Activated CD8-positive, alpha-beta T cell treated with anti-CD3 and anti-CD28 coated beads for 36 hours (primary cell): ENCODE measurements at regions not wholly inside any gene's neighbourhood (a gene's known extent, or its start where the extent isn't known, plus 50 kb on each side); places are given as distances from the start of the nearest gene placed in this dataset.

Experiments
- ATAC-seq: fragments of 200-7000 bp; cut with Tn5 transposase; one replicate; pipeline ENCODE4 v1.10.0; 2021; ENCODE audit warnings: mild to moderate bottlenecking, moderate library complexity
- CTCF ChIA-PET: fragments of 350-600 bp; sonication (Branson Sonifier 250); formaldehyde crosslinking; loops from one replicate; lab custom pipeline; 2021; ENCODE audit warnings: antibody characterized with exemption; lab: Charles Lee
- POLR2A ChIA-PET: fragments of 350-600 bp; sonication (Branson Sonifier 250); formaldehyde crosslinking; loops from one replicate; lab custom pipeline; 2021; ENCODE audit warnings: antibody characterized with exemption; lab: Charles Lee
- DNase-seq: peaks from one replicate; pipeline ENCODE4 v3.0.0-alpha.2; 2020
- H3K27ac Mint-ChIP-seq: one replicate; pipeline ENCODE4 v1.8.0; 2021; ENCODE audit warnings: mild to moderate bottlenecking, mixed read lengths
- H3K27me3 Mint-ChIP-seq: one replicate; pipeline ENCODE4 v1.8.0; 2021; ENCODE audit warnings: mixed read lengths
- H3K36me3 Mint-ChIP-seq: one replicate; pipeline ENCODE4 v1.8.0; 2021; ENCODE audit warnings: low read depth, mixed read lengths
- H3K4me1 Mint-ChIP-seq: one replicate; pipeline ENCODE4 v1.8.0; 2021; ENCODE audit warnings: low read depth, mixed read lengths
- H3K4me3 Mint-ChIP-seq: one replicate; pipeline ENCODE4 v1.8.0; 2021; ENCODE audit warnings: mild to moderate bottlenecking, moderate library complexity, mixed read lengths
- H3K9me3 Mint-ChIP-seq: one replicate; pipeline ENCODE4 v1.8.0; 2021; ENCODE audit warnings: mixed read lengths
- intact Hi-C: fragments of 100-400 bp; cut with micrococcal nuclease; formaldehyde crosslinking; loops from one replicate; pipeline ENCODE4 v1.10.0; 2022
- TF ChIP-seq, protein P1 (sequence below): fragments of 200-600 bp; IDR thresholded peaks from one replicate; pipeline ENCODE4 v1.8.0; 2022; ENCODE audit warnings: antibody characterized with exemption, mild to moderate bottlenecking

DNA sequence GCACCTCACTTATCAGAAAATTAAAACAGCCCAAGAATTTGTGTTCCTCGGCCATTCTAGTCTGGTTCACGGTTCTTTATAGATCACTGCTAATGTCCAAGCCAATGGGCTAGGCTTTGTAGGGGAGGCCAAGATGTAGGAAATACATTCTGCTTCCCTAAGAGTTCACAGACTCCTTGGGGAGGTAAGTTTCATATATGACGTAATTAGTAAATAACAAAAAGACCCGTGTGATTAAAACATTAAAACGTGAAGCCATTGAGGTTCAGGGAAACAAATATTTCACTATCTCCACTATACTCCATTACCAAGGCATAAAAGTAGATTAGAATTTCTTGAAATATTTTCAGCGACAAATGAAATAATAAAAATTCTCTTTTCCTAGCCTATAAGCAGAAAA is 272.5 kb upstream of the KLHL29 start:
- H3K4me3 Mint-ChIP-seq: no peak overlapping the region
- H3K9me3 Mint-ChIP-seq: peaks cover 4% of the 10 kb centered on the region
- no peak for DNase-seq
- peaks cover 2% of the 10 kb centered on the region for H3K27me3 Mint-ChIP-seq
- ChIA-PET CTCF (no interaction called here), POLR2A (no interaction called here)
- H3K27ac Mint-ChIP-seq: no peak overlapping the region
- intact Hi-C loops: no loop called here
- no peaks in the 10 kb centered on the region for H3K36me3 Mint-ChIP-seq
- no peak for ATAC-seq
- TF ChIP-seq, protein P1, sequence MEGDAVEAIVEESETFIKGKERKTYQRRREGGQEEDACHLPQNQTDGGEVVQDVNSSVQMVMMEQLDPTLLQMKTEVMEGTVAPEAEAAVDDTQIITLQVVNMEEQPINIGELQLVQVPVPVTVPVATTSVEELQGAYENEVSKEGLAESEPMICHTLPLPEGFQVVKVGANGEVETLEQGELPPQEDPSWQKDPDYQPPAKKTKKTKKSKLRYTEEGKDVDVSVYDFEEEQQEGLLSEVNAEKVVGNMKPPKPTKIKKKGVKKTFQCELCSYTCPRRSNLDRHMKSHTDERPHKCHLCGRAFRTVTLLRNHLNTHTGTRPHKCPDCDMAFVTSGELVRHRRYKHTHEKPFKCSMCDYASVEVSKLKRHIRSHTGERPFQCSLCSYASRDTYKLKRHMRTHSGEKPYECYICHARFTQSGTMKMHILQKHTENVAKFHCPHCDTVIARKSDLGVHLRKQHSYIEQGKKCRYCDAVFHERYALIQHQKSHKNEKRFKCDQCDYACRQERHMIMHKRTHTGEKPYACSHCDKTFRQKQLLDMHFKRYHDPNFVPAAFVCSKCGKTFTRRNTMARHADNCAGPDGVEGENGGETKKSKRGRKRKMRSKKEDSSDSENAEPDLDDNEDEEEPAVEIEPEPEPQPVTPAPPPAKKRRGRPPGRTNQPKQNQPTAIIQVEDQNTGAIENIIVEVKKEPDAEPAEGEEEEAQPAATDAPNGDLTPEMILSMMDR: no peak
- no peaks in the 10 kb centered on the region for H3K4me1 Mint-ChIP-seq

DNA sequence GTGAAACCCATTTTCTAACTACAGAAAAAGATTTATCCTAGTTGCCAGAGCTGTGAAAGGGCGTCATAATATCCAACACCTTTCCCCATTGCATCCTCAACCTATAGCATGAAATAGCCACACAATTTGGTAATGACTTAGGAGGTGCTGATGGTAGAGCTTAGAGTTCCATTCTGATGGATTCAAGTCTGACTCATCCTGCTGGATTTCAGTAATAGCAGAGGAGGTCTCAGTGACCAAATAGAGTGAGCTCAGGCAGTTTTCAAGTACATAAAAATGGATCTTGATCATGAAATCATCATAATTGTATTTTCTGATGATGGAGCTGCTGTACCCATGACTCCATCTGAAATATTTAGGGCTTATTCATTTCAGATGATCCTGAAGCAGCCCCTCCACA is 270.7 kb upstream of the KLHL29 start:
- ChIA-PET CTCF (no interaction called here), POLR2A (no interaction called here)
- intact Hi-C loops: no loop called here
- H3K4me1 Mint-ChIP-seq: no peaks in the 10 kb centered on the region
- TF ChIP-seq, protein P1: no peak
- peaks cover 2% of the 10 kb centered on the region for H3K27me3 Mint-ChIP-seq
- ATAC-seq (no peak), DNase-seq (no peak)
- H3K4me3 Mint-ChIP-seq: no peak overlapping the region
- H3K27ac Mint-ChIP-seq: no peak overlapping the region
- peaks cover 3% of the 10 kb centered on the region for H3K9me3 Mint-ChIP-seq
- no peaks in the 10 kb centered on the region for H3K36me3 Mint-ChIP-seq

DNA sequence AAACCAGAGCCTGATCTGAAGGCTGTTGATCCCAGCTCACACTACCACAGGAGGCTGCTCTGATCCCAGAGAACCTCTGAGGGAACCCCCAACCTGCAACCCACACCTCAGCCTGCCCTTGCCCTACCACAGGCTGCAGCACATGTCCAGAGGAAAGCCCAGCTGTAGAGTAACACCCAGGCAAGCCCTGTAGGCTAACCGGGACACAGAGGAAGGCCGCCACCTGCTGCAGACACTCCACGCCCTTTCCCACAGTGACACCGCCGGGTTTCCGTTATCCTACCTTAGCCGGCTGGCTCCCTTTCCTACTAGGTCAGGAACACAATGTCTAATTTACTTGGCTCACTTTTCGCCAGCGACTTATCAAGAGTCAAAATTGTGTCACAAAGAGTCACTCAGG is 266.7 kb upstream of the KLHL29 start:
- ChIA-PET CTCF (no interaction called here), POLR2A (no interaction called here)
- TF ChIP-seq, protein P1: no peak
- H3K9me3 Mint-ChIP-seq: no peaks in the 10 kb centered on the region
- intact Hi-C loops: no loop called here
- DNase-seq (no peak), ATAC-seq (no peak)
- no peak overlapping the region for H3K27ac Mint-ChIP-seq
- no peaks in the 10 kb centered on the region for H3K4me1 Mint-ChIP-seq
- H3K27me3 Mint-ChIP-seq: no peaks in the 10 kb centered on the region
- H3K4me3 Mint-ChIP-seq: no peak overlapping the region
- no peaks in the 10 kb centered on the region for H3K36me3 Mint-ChIP-seq

DNA sequence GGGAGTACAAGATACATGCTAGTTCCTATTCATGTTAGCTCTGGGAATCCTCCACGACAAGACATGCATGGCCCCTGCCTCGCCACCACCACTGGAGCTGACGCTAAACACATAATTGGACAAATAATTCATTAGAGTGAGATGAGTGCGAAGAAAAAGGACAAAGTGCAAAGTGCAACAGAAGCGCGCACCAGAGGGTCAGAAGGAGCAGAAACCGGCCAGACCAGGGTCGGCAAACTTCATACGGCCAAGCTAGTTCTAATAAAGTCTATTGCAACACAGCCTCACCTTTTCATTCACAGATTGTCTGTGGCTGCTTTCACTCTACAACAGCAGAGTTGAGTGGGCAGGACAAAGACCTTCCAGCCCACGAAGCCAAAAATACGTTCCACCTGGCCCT is 266.1 kb upstream of the KLHL29 start:
- ATAC-seq (no peak), DNase-seq (no peak)
- no peak overlapping the region for H3K27ac Mint-ChIP-seq
- intact Hi-C loops: no loop called here
- no peaks in the 10 kb centered on the region for H3K27me3 Mint-ChIP-seq
- no peaks in the 10 kb centered on the region for H3K36me3 Mint-ChIP-seq
- no peaks in the 10 kb centered on the region for H3K4me1 Mint-ChIP-seq
- TF ChIP-seq, protein P1: no peak
- H3K4me3 Mint-ChIP-seq: no peak overlapping the region
- H3K9me3 Mint-ChIP-seq: no peaks in the 10 kb centered on the region
- POLR2A ChIA-PET: no interaction called here
- CTCF ChIA-PET: no interaction called here

DNA sequence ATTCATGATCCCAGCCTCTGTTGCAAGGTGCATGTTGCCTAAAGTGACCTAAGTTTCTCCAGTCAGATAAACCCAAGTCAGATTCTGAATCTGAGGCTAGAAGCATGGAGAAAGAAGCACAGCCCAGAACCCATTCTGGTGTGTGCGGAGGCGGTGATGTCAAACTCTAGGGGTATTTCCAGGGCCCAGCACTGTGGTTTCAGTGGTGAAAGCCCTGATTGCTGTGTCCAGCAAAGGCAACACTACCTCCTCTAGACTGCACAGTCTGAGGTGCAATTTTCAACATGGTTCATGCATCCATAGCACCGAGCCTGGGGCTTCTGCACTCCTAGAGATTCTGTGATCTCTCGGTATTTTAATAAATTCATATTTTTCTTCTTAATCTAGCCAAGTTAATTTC is 264.8 kb upstream of the KLHL29 start:
- Mint-ChIP-seq H3K4me3 (no peak overlapping the region), H3K9me3 (no peaks in the 10 kb centered on the region), H3K27ac (no peak overlapping the region), H3K27me3 (no peaks in the 10 kb centered on the region), H3K36me3 (no peaks in the 10 kb centered on the region), H3K4me1 (no peaks in the 10 kb centered on the region)
- no peak for DNase-seq
- CTCF ChIA-PET: no interaction called here
- POLR2A ChIA-PET: no interaction called here
- TF ChIP-seq, protein P1: no peak
- no peak for ATAC-seq
- intact Hi-C loops: no loop called here
